ENCODE measurements at regions not wholly inside any gene's neighbourhood (a gene's known extent, or its start where the extent isn't known, plus 50 kb on each side); places are given as distances from the start of the nearest gene placed in this dataset.
A peak's percentile ranks its signal among the peaks of the same experiment; 100 is the strongest.

DNA sequence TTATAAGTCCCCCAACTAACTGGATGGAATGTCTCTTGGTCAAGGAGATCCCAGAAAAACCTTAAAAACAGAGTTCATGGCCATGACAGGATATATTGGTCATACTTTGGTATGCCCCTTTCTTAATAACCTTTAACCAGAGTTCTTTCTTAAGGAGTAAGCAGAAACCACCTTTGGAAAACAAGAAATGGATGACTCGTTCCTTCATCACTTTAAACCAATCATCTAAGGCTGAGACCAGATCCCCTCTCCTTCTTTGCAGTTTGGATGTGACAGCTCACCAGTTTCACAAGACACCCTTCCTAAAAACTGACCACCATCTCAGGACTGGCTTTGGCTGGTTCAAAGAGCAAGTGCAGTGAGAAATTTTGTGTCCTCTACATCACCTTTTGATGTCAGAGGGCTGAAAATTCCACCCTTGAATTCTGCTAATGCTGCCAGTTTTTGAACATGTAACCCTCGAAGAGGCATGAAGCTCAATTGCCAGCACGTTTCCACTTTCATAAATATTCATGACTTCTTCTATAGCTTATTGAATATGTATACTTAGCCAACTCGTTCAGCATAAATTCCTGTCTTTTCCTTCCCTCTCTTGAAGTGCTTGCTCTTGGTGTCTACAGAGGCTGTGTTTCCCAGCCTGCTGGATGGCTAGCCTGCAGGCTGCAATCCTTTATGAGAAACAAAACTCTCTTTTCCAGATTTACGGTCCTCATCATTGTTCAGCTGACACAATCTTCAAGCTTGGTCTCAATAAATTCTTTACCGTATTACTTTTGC lies 1323.5 kb upstream of the TMEFF2 start:
- H4K20me1 ChIP-seq: no peaks in the 10 kb centered on the region
- H3K9me3 ChIP-seq (replicated peaks in 1 of 11): no peaks in the 10 kb centered on the region
- H3K27ac ChIP-seq: no peak overlapping the region
- H3K4me2 ChIP-seq: no peak overlapping the region
- TF ChIP-seq Cebpa-rat (IDR thresholded peaks at IDR 0.05): no peak
- H3K4me3 ChIP-seq: no peak overlapping the region
- H3K36me3 ChIP-seq: no peaks in the 10 kb centered on the region
- no peaks in the 10 kb centered on the region for H3K4me1 ChIP-seq
- no peak overlapping the region for H3K9ac ChIP-seq
- no peaks in the 10 kb centered on the region for H3K27me3 ChIP-seq

DNA sequence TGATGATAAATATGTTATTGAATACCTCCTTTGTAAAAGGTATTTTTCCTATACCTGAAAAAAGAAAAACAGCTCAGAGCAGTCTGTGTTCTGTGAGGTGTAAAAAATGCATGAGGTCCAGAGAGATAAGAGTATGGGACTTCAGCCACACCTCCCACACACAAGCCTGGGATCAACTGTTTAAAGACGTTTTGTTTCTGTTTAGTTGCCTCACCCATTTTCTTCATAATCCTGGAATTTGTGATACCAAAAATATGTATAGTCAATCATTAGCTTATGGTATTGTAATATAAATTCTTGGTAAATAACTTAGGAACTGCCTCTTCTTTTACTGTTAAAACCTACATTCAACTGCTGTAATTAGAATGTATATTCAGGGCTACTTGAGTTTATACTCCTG lies 1322.9 kb upstream of the TMEFF2 start:
- Histone ChIP-seq H3K4me2 (no peak overlapping the region), H3K36me3 (no peaks in the 10 kb centered on the region), H3K4me3 (no peak overlapping the region), H3K9me3 (replicated peaks in 1 of 11) (no peaks in the 10 kb centered on the region), H4K20me1 (no peaks in the 10 kb centered on the region), H3K4me1 (no peaks in the 10 kb centered on the region), H3K9ac (no peak overlapping the region), H3K27me3 (no peaks in the 10 kb centered on the region), H3K27ac (no peak overlapping the region)
- no peak for TF ChIP-seq Cebpa-rat (IDR thresholded peaks at IDR 0.05)

DNA sequence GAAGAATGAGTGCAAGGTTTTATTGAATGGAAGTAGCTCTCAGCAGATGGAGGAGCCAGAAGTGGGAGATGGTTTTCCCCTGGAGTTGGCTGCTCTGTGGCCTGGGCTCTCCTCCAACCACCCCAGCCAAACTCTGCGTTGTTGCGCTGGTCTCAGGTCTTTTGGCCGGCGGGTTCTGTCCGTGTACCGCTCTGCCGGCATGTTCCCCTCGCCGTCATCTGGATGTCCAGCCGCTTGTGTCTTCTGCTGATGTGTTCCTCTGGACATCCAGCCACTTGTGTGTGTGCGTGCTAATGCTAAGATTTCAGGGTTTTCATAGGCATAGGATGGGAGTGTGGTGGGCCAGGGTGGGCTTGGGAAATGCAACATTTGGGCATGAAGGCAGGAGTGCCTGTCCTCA lies 1311.3 kb upstream of the TMEFF2 start:
- Histone ChIP-seq H3K27ac (no peak overlapping the region), H3K4me2 (no peak overlapping the region), H3K4me1 (no peaks in the 10 kb centered on the region), H4K20me1 (no peaks in the 10 kb centered on the region), H3K9me3 (replicated peaks in 1 of 11) (peaks cover 0 to 15% (median 4%) of the 10 kb centered on the region in 11 experiments; a peak in 11 of 22 replicates), H3K9ac (no peak overlapping the region), H3K4me3 (no peak overlapping the region), H3K27me3 (no peaks in the 10 kb centered on the region), H3K36me3 (no peaks in the 10 kb centered on the region)
- no peak for TF ChIP-seq Cebpa-rat (IDR thresholded peaks at IDR 0.05)

DNA sequence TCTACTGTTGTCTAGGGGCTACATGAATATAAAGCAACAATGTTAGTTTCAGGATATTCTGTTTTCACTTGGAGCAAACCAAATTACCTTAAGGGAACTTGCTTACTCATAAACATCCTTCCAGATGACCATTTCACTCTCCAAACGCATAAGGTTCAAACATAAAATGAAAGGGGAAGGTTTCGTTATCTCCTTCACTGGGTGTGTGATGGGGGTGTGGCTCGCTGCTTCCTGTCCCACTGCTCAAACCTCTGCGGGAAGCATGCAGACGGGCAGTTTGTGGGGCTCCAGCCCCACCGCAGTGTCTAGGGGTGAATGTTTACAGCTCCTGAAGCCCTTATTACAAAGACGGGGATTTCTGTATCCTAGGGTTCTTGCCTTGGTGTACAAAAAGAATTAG lies 1310.9 kb upstream of the TMEFF2 start:
- Histone ChIP-seq H3K9ac (no peak overlapping the region), H3K4me3 (no peak overlapping the region), H3K36me3 (no peaks in the 10 kb centered on the region), H4K20me1 (no peaks in the 10 kb centered on the region), H3K9me3 (replicated peaks in 1 of 11) (peaks cover 0 to 15% (median 4%) of the 10 kb centered on the region in 11 experiments; a peak in 11 of 22 replicates), H3K27ac (no peak overlapping the region), H3K4me1 (no peaks in the 10 kb centered on the region), H3K27me3 (no peaks in the 10 kb centered on the region), H3K4me2 (no peak overlapping the region)
- TF ChIP-seq Cebpa-rat (IDR thresholded peaks at IDR 0.05): no peak

DNA sequence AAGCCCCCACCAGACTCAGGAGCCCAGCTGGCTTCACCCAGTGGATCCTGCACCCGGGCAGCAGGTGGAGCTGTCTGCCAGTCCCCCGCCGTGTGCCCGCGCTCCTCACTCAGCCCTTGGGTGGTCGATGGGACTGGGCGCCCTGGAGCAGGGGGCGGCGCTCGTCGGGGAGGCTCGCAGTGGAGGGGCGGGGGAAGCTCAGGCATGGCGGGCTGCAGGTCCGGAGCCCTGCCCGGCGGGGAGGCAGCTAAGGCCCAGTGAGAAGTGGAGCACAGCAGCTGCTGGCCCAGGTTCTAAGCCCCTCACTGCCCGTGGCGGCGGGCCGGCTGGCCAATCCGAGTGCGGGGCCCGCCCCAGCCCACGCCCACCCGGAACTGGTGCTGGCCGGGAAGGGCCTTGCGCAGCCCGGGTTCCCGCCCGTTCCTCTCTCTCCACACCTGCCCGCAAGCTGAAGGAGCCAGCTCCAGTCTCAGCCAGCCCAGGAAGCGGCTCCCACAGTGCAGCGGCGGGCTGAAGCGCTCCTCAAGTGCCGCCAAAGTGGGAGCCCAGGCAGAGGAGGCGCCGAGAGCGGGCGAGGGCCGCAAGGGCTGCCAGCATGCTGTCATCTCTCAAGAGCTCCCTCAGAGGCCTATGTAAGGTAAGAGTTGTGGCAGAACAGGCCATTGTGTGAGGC lies 1307.8 kb upstream of the TMEFF2 start:
- Histone ChIP-seq H3K9me3 (replicated peaks in 1 of 11) (peaks cover 0 to 15% (median 4%) of the 10 kb centered on the region in 11 experiments; a peak in 11 of 22 replicates), H3K36me3 (no peaks in the 10 kb centered on the region), H3K4me1 (no peaks in the 10 kb centered on the region), H3K27ac (no peak overlapping the region), H3K4me3 (no peak overlapping the region), H3K27me3 (no peaks in the 10 kb centered on the region), H4K20me1 (no peaks in the 10 kb centered on the region), H3K9ac (no peak overlapping the region), H3K4me2 (no peak overlapping the region)
- no peak for TF ChIP-seq Cebpa-rat (IDR thresholded peaks at IDR 0.05)

DNA sequence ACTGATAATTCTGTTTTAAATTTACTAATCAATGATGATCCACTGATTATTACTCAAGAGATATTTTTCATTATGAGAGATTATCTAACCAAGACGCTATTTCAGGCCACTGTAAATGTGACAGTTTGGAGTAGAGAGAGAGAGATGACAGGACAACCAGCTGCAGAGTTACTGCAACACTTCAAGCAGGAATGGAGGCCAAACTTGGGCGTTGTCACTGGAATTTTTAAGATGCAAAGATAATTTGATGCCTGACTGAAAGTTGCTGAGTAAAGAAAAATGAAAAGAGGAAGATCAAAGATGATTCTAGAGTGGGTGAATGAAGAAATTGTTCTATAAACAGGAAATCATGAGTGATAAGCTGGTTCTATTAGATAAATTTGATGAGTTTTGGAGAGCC lies 1302.1 kb upstream of the TMEFF2 start:
- Histone ChIP-seq H3K36me3 (no peaks in the 10 kb centered on the region), H4K20me1 (no peaks in the 10 kb centered on the region), H3K4me3 (no peak overlapping the region), H3K27me3 (no peaks in the 10 kb centered on the region), H3K4me1 (peaks cover 0 to 5% (median 0%) of the 10 kb centered on the region in 10 experiments; a peak in 2 of 20 replicates), H3K27ac (no peak overlapping the region), H3K9me3 (replicated peaks in 1 of 11) (peaks cover 0 to 4% (median 0%) of the 10 kb centered on the region in 11 experiments; a peak in 1 of 22 replicates), H3K4me2 (0 out of 22 replicates have a peak overlapping the region, but pooled peaks of 1 of the 11 experiments have one; percentile 1), H3K9ac (no peak overlapping the region)
- TF ChIP-seq Cebpa-rat (IDR thresholded peaks at IDR 0.05): no peak

DNA sequence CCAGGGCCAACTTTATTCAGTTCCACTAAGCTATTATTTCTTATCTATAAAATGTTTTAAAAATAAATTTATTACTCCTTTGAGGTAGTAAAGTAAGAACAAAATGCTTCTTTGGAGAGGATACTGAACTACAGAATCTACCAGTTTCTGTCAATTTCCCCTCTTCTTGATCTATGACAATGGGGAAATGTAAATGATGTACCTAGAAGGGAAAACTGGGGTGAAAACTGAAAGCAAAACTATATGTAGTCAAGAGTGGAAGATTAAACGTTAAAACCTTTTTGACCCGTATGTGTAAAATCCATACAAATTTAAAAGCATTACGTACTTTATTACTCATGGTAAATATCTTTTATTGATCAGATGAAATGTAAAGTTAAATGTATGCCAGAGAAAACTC lies 1287.8 kb upstream of the TMEFF2 start:
- no peaks in the 10 kb centered on the region for H3K4me1 ChIP-seq
- H3K27me3 ChIP-seq: no peaks in the 10 kb centered on the region
- no peaks in the 10 kb centered on the region for H3K9me3 ChIP-seq (replicated peaks in 1 of 11)
- TF ChIP-seq Cebpa-rat (IDR thresholded peaks at IDR 0.05): no peak
- H3K9ac ChIP-seq: no peak overlapping the region
- H3K4me3 ChIP-seq: no peak overlapping the region
- no peak overlapping the region for H3K27ac ChIP-seq
- H4K20me1 ChIP-seq: no peaks in the 10 kb centered on the region
- no peaks in the 10 kb centered on the region for H3K36me3 ChIP-seq
- no peak overlapping the region for H3K4me2 ChIP-seq

DNA sequence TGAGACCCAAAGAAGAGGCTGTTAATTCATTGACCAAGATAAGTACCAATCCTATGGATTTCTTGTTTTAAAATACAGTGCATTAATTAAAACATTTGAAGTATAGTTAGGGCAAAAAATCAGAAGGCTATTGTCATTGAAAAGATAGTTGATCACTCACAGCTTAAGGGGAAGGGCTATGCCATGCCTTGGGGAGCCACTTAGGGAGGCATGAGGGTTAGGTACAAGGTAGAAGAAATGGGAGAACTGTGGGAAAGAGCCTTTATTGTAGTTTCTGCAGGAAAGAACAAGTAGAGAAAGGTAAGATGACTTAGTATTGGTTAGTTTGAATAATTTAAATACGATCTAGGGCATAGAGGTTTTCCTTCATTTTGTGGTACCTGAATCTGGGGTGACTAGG lies 1285.5 kb upstream of the TMEFF2 start:
- H3K27me3 ChIP-seq: no peaks in the 10 kb centered on the region
- H3K4me1 ChIP-seq: peaks cover 0 to 7% (median 0%) of the 10 kb centered on the region in 10 experiments; a peak in 4 of 20 replicates
- no peaks in the 10 kb centered on the region for H3K36me3 ChIP-seq
- H3K9me3 ChIP-seq (replicated peaks in 1 of 11): no peaks in the 10 kb centered on the region
- no peak for TF ChIP-seq Cebpa-rat (IDR thresholded peaks at IDR 0.05)
- H3K27ac ChIP-seq: no peak overlapping the region
- no peaks in the 10 kb centered on the region for H4K20me1 ChIP-seq
- H3K9ac ChIP-seq: no peak overlapping the region
- no peak overlapping the region for H3K4me2 ChIP-seq
- no peak overlapping the region for H3K4me3 ChIP-seq

DNA sequence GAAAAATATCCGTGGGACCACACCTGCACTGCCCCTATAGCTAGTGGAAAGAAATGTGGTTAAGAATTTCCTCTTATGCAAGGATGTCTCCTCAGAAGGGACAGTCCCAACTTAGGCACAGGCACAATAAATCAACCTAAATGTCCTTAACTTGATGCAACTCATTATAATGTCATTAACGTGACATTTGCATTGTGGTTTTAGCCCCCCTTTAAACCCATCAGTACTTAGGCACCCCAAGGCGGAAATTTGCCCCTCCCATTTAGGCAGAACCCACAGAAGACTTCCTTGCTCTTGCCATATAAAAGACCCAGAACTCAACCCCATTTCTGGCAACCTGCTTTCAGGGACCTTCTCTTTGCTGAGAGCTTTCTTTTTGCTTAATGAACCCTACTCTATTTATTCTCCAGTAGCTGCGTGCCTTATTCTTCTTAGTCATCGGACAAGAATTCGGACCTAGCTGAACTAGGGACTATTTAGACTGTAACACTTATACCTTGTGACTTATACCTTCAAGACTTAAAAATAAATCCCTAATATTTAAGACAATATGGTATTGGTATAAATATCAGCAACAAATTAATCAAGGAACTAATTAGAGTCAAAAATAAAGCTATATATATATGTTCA lies 1281.6 kb upstream of the TMEFF2 start:
- Histone ChIP-seq H3K4me2 (peak overlapping the region in 3 of 11 experiments; percentile 6 to 24 (median 16); a peak in 3 of 22 replicates), H3K27ac (no peak overlapping the region), H3K9me3 (replicated peaks in 1 of 11) (peaks cover 0 to 6% (median 0%) of the 10 kb centered on the region in 11 experiments; a peak in 1 of 22 replicates), H3K27me3 (no peaks in the 10 kb centered on the region), H3K9ac (no peak overlapping the region), H3K36me3 (no peaks in the 10 kb centered on the region), H4K20me1 (no peaks in the 10 kb centered on the region), H3K4me1 (peaks cover 0 to 7% (median 0%) of the 10 kb centered on the region in 10 experiments; a peak in 4 of 20 replicates), H3K4me3 (no peak overlapping the region)
- no peak for TF ChIP-seq Cebpa-rat (IDR thresholded peaks at IDR 0.05)
